OCI-LY7 (cell line): ENCODE measurements at regions not wholly inside any gene's neighbourhood (a gene's known extent, or its start where the extent isn't known, plus 50 kb on each side); places are given as distances from the start of the nearest gene placed in this dataset.

Source experiments
- EZH2phosphoT487 ChIP-seq: fragments of 200-600 bp; sonication (generic); IDR thresholded peaks from 2 replicates; pipeline ENCODE4 v1.6.1; 2018; ENCODE audit warnings: low read depth, borderline replicate concordance, mild to moderate bottlenecking, mixed run types, antibody characterized with exemption, low read length, moderate library complexity, mixed read lengths
- TF ChIP-seq, protein P1 (sequence below): fragments of 200-600 bp; sonication (generic); conservative IDR thresholded peaks from 2 replicates; pipeline ENCODE4 v1.5.1; 2014; ENCODE audit warnings: mild to moderate bottlenecking, antibody characterized with exemption, low read length, moderate library complexity, mixed read lengths

DNA sequence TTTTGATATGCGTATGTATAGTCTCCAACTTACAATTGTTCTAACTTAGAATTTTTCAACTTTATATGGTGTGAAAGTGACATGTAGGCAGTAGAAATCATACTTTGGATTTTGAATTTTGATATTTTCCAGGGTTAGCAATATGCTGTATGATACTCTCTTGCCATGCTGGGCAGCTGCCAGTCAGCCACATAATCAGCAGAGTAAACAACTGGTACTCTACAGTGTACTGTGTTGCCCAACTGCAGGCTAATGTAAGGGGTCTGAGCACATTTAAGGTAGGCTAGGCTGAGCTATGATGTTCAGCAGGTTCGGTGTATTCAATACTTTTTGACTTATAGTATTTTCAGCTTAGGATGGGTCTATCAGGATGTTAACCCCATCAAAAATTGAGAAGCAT, 52.0 kb upstream of the RYK start:
- TF ChIP-seq, protein P1, sequence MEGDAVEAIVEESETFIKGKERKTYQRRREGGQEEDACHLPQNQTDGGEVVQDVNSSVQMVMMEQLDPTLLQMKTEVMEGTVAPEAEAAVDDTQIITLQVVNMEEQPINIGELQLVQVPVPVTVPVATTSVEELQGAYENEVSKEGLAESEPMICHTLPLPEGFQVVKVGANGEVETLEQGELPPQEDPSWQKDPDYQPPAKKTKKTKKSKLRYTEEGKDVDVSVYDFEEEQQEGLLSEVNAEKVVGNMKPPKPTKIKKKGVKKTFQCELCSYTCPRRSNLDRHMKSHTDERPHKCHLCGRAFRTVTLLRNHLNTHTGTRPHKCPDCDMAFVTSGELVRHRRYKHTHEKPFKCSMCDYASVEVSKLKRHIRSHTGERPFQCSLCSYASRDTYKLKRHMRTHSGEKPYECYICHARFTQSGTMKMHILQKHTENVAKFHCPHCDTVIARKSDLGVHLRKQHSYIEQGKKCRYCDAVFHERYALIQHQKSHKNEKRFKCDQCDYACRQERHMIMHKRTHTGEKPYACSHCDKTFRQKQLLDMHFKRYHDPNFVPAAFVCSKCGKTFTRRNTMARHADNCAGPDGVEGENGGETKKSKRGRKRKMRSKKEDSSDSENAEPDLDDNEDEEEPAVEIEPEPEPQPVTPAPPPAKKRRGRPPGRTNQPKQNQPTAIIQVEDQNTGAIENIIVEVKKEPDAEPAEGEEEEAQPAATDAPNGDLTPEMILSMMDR: no peak
- TF ChIP-seq EZH2phosphoT487: no peak
